ENCODE measurements at regions not wholly inside any gene's neighbourhood (a gene's known extent, or its start where the extent isn't known, plus 50 kb on each side); places are given as distances from the start of the nearest gene placed in this dataset.
"Not testable (repeated sequence)": the region's sequence is repeated elsewhere in the genome, so short reads cannot be mapped to it uniquely, and the experiment has no call there.

DNA sequence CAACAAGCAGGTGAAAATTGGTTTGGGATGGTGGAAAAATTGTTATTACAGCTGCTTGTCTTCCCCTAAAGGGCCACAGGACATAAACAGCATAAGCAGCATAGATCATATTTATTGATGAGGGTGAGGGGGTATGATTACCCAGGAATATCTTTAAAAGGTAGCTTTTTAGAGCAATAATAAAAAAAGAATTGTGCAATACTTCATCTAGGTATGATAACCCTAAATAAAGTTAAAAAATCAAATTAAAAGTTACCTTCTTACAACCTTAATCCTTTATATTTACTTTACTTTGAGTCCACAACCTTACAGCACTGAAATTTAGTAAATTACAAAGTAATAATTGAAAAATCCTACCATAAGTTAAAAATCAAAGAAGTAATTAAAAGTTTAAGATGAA lies 653.3 kb upstream of the RGS18 start:
- TF ChIP-seq, protein P1, sequence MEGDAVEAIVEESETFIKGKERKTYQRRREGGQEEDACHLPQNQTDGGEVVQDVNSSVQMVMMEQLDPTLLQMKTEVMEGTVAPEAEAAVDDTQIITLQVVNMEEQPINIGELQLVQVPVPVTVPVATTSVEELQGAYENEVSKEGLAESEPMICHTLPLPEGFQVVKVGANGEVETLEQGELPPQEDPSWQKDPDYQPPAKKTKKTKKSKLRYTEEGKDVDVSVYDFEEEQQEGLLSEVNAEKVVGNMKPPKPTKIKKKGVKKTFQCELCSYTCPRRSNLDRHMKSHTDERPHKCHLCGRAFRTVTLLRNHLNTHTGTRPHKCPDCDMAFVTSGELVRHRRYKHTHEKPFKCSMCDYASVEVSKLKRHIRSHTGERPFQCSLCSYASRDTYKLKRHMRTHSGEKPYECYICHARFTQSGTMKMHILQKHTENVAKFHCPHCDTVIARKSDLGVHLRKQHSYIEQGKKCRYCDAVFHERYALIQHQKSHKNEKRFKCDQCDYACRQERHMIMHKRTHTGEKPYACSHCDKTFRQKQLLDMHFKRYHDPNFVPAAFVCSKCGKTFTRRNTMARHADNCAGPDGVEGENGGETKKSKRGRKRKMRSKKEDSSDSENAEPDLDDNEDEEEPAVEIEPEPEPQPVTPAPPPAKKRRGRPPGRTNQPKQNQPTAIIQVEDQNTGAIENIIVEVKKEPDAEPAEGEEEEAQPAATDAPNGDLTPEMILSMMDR (IDR thresholded peaks at IDR 0.05) = no peak
- no peak for TF ChIP-seq ZFX (IDR thresholded peaks at IDR 0.05; ENCODE audit: borderline replicate concordance)

DNA sequence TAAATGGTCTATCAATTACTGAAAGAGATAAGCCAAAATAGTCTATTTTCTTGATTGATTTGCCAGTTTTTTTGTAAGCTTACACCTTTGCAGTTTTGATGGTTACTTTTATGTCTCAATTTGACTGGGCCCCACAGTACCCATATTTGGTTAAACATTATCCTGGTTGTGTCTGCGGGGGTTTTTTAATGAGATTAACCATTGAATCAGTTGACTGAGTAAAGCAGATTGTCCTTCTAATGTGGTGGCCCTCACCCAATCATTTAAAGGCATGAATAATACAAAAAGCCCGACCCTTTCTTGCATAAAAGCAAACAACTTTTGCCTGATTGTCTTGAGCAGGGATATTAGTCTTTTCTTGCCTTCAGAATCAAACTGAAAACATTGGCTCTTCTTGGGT lies 650.0 kb upstream of the RGS18 start:
- TF ChIP-seq ZFX (IDR thresholded peaks at IDR 0.05; ENCODE audit: borderline replicate concordance) = no peak
- TF ChIP-seq, protein P1 (IDR thresholded peaks at IDR 0.05) = no peak
- H3K27ac ChIP-seq = no peak overlapping the region

More for the DNA sequence above, 653.3 kb upstream of the RGS18 start:
- H3K27ac ChIP-seq = no peak overlapping the region

DNA sequence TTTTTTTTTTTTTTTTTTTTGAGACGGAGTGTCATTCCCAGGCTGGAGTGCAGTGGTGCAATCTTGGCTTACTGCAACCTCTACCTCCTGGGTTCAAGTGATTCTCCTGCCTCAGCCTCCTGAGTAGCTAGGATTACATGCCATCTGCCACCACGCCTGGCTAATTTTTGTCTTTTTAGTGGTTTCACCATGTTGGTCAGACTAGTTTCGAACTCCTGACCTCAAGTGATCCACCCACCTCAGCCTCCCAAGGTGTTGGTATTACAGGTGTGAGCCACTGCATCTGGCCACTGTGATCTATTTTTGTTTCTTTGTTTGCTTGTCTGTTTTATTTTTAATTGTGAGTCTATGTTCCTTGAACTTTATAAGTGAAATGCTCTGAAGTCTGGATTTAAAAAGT lies 646.8 kb upstream of the RGS18 start:
- not testable (repeated sequence) for H3K27ac ChIP-seq

DNA sequence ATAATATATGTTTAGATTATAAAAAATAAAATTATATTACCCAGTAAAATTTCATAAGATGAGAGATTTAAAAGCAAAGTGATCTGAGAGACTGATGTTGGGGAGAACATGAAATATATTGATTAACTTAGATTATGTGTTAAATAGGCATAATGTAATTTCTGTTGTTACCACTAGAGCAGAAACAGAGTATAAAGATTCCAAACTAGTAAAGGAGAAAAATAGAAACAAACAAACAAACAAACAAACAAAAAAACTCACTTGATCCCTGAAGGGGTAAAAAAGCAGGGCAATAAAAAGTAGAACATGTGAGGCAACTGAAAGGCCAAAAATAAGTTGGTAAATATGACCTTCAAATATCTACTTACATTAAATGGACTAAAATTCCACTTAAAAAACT lies 640.4 kb upstream of the RGS18 start:
- no peak overlapping the region for H3K27ac ChIP-seq
- no peak for TF ChIP-seq ZFX (IDR thresholded peaks at IDR 0.05; ENCODE audit: borderline replicate concordance)
- TF ChIP-seq, protein P1 (IDR thresholded peaks at IDR 0.05) = 0 out of 2 replicates have a peak, but pooled peaks have one; percentile 20

DNA sequence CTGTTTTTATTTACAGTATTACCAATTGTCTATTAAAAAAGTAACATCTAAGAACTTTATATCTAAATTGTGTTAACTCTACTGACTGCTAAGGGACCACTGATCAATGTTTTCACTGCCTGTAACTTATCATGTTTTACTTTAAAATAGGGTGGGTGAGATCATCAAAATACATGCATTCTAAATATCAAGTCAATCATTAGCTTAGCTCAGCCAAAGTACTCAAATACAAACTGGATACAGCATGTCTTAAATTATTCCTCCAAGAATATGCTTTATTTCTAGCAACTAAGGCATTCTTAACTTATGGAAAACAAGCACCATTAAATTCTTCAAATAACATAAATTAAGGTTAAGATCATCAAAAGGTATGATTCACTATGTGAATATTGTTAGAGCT lies 638.7 kb upstream of the RGS18 start:
- TF ChIP-seq, protein P1 (IDR thresholded peaks at IDR 0.05) = no peak
- TF ChIP-seq ZFX (IDR thresholded peaks at IDR 0.05; ENCODE audit: borderline replicate concordance) = no peak

DNA sequence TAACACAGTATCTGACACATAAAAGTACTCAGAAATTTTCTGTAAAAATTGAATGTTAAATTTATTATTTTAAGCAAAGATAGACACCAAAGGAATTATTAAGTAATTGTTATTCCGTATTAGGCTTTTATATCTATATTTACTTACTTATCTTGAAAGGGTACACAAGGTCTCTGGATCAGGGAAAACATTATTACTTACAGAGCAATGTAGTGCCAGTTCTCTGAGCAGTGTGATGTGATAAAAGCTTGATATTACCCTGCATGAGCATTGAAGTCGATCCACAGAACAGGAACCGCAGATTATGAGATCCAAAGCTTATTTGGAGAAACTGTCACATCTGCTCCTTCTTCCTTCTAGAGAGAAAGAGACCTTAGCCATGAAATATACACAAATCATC lies 637.9 kb upstream of the RGS18 start:
- H3K27ac ChIP-seq = no peak overlapping the region
- TF ChIP-seq, protein P1 (IDR thresholded peaks at IDR 0.05) = no peak
- TF ChIP-seq ZFX (IDR thresholded peaks at IDR 0.05; ENCODE audit: borderline replicate concordance) = no peak

More for the DNA sequence above, 638.7 kb upstream of the RGS18 start:
- no peak overlapping the region for H3K27ac ChIP-seq

DNA sequence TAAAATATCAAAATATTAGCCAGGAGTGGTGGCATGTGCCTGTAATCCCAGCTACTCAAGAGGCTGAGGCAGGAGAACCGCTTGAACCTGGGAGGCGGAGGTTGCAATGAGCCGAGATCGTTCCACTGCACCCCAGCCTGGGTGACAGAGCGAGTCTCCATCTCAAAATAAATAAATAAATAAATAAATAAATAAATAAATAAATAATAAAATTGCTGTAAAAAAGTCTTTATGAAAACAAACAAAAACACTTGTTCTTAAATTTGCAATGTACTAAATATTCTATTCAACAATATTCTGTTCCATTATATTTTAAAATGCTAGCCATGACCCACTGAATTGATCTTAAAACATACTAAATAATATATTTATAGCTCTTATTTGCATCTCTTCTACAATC lies 632.3 kb upstream of the RGS18 start:
- H3K27ac ChIP-seq = not testable (repeated sequence)

DNA sequence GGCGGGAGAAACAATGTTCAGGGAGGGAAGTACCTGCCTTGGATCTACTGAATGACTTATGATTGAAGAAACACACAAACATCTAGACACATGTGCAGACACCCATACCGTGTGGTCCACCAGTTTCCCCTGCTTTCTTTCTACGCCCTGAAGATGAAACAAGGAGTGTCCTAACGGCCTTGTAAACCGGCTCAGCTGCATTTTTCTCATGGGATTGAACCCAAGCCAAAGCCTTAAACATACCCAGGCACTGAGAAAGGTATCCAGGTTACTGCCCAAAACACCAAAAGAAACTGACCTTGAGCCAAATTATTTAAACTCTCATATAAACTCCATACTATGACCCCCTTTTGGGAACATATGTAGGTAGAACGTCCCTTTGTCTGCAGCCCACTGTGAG lies 630.0 kb upstream of the RGS18 start:
- no peak overlapping the region for H3K27ac ChIP-seq
- no peak for TF ChIP-seq ZFX (IDR thresholded peaks at IDR 0.05; ENCODE audit: borderline replicate concordance)
- TF ChIP-seq, protein P1 (IDR thresholded peaks at IDR 0.05) = no peak

Data from 22Rv1 (cell line).